Smooth muscle cell of the brain vasculature (primary cell): ENCODE measurements at regions not wholly inside any gene's neighbourhood (a gene's known extent, or its start where the extent isn't known, plus 50 kb on each side); places are given as distances from the start of the nearest gene placed in this dataset.
A peak's percentile ranks its signal among the peaks of the same experiment; 100 is the strongest.

Experiments used
- DNase-seq: peaks from one replicate; pipeline ENCODE4 v3.0.0-alpha.2; 2012; ENCODE audit warnings: low read depth, low spot score

DNA sequence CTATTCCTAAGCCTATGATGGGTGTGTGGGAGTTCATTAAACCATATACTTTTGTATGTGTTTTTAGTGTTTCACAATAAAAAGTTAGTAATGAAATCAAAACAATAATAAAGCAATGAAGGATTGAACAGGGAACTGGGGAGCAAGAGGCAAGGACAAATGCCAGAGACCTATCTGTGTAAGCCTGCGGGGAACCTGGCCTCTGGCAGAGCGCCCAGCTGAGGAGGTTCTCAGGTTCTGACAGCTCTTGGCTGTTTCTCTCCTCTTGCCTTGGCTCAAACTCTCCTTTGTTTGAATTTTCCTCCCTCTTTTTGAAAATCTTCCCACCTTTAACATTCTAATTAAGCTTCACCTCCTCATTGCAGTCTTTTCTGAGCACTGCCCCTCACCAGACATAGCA is 200.0 kb upstream of the NCKAP5 start:
- no peak for DNase-seq

DNA sequence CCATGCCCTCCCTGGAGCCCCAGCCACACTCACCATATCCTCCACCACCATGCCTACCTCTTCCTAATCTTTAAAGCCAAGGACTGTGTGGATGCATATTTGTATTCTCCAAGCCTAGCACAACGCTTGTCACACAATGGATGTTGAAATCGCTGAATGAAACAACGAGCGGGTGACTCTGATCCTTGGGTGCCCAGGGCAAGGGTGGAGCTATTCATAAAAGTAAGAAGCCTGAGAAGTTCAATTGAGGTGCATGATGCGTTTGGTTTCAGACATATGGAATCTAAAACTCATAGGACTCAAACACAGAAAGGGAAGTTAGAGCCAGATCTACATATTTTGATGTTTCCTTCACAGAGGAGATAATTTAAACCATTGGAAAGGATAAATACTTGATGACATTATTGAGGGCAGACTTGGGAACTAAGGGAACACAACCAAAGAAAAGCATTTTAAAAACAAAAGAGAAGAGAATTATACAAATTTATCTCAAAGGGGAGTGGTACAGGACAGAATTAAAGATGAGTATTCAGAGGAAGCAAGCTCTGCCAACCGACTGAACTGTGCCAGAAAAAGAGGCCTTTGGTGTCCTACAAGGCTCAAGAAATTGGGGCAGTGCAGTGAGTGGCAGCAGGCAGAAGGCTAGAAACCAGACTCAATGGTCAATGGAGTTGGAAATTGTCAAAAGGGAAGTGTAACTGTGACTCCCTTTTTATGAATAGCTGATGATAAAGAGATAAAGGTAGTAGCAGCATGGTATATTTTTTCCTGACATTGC is 200.6 kb upstream of the NCKAP5 start:
- DNase-seq = no peak

DNA sequence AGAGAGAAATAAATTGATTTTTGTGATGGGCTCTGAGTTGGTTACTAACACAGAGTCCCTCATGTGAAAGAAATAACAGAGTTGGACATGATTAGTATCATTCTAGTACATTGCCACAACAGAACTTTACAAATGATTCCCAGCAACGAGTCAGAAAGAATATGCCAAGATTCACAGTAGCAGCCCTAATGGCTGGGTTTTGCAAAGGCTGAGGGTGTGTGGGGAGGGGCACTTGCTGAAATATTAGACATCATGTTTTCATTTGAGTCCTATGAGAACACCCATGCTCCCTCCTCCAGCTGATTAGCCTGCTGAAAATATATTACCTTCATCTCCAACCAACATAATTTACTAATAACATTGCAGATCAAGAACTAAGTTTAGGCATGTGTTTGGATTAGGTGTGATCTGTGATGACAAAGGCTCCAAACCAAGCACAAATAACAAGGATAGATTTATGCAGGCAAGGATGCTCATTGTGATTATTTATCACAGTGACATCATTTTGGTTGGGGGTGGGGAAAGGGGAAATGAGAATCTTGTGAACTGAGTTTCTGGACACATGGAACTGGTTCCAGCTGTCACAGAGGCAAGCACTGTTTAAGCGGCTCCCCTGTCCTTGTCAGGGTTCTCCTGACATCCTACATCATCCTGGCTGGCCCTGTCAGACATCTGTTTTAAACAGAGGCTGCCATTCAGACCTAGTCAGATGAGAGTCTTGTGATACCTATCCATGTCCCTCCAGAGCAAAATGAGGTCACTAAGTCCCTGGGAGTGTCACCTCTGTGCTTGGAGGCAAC is 205.8 kb upstream of the NCKAP5 start:
- no peak for DNase-seq

DNA sequence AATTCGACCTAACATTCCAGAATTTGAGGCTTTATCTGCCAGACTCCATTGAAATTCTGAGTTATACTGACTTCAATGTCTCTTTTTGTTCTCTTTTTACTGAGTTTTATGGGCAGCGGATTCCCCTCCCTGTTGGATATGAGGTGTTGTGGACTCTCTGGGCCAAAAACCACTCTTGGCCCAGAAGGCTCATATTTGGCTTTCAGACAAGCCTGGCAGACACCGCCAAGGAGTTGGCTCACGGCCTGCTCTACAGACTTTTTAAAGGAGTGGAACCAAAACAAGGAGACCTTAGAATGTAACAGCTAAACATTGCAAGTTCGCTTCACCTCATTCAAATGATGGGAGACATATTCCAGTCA is 206.4 kb upstream of the NCKAP5 start:
- no peak for DNase-seq

DNA sequence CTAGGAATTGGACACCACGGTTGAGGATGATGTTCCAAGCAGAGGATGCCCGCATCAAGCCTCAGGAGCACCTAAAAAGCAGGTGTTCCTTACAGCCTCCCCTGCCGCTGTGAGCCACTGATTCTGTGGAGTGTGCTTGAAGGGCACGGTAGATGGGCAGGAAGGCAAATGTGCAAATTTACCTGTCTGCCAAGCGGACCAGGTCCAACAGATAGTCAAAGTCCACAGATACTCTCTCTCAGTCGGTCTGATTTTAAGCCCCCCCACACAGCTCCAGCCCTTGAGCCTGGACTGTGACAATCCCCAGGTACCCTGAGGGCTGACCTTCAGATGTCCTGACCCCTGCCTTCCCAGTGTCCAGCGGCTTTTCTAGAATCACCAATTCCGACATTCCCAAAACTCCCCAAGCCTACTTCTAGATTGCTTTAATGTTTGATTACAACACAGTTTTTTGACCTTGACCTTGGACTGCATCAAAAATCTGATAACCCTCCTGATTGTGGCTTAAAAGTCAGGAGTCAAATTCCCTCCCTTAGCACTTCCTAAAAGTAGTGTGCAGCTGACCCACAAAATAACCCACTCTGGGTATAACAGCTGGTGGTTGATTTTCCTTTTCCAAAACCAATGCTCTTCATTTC is 208.8 kb upstream of the NCKAP5 start:
- no peak for DNase-seq

DNA sequence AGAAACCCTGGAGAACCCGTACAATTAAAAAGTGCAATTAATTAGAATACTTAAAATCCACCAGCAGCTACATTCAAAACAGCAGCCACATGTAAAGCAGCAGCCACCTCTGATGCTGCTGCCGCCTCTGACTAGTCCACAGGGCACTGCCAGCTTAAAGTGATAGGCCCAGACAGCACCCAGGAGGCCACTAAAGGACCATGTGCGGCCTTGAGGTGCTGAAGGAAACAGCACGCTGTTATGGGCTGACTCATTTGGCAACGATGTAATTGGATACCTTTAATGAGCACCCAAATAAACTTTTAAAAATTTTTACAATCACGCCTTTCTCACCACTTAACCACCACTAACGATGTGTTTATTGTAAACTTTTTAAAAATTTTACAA is 209.3 kb upstream of the NCKAP5 start:
- no peak for DNase-seq

DNA sequence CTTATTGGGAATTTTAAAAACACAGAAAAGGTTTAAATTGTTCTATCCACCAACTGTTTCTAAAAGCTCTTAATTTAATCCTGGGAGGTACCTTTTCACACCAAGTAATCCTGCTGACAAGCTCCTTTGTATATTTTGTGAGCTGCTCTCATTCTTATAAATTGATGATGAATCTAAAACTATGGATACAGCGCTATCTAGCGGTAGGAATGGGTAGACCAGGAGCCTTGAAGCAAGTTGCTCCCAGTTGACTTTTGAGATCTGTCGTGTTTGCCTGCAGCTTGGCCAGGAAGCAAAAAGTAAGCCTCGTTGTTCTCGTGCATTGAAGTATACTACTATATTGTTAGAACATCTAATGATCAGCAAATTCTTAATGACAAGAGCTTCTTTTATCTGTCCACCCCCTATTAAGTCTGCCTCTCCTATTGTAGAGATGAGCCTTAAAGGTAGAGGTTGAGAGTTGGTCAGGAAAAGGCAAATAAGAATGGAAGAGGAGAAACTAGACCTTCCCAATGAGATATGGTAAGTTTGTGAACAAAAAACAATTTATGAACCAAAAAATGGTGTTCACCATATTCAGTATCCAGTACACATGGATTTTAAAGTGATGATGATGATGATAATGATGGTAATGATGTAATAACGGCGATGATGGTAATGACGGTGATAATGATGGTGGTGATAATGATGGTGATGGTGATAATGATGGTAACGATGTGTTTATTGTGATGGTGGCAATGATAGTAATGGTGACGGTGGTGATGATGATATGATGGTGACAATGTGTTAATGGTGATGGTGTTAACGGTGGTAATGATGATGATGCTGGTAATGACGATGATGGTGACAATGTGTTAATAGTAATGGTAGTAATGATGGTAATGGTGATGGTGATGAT is 212.1 kb upstream of the NCKAP5 start:
- peak; percentile 62 for DNase-seq

DNA sequence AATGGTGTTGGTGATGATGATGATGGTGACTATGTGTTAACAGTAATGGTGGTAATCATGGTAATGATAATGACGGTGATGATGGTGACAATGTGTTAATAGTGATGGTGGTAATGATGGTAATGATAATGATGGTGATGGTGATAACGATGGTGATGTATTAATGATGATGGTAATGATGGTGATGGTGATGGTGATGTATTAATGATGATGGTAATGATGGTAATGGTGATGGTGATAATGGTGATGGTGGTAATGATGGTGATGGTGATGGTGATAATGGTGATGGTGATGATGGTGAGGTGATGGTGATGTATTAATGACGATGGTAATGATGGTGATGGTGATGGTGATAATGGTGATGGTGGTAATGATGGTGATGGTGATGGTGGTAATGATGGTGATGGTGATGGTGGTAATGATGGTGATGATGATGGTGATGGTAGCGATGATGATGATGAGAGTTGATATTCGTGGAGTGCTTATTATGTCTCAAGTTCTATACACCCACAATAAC is 212.8 kb upstream of the NCKAP5 start:
- no peak for DNase-seq

DNA sequence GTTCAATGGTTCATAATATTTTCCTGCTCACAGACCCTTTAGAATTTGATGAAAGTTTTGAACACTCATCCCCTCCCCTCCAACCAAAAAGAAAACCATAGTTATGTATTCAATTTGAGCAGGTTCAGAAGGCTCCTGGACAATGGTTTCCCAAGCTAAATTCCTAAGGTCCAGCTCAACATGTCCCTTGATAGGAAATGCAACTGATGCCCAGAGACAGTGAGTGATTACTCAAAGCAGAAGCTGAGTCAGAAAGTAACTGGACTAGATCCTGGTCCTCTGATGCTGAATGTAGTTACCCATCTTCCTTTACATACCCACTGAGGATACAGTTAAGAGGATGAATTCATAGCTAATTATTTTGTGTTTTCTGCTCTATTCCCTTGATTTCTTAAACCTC is 218.9 kb upstream of the NCKAP5 start:
- no peak for DNase-seq

DNA sequence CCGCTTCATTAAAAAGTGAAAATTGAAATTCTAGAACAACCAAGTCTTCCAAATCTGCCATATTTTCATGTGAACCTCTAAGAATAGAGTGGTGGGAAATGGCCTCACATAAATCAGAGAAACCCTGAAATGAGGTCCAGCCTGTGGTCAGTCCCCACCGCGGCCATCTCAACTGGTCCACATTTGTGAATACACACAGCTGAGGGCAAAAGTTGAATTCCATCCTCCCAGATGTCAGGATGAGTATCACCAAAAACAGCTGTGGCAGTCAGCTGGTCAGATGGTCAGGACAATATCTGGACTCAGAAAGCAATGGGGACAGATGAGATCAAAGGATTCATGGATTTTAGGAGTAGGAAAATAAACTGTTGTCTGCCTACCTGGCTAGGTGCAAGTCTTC is 219.4 kb upstream of the NCKAP5 start:
- DNase-seq = no peak

DNA sequence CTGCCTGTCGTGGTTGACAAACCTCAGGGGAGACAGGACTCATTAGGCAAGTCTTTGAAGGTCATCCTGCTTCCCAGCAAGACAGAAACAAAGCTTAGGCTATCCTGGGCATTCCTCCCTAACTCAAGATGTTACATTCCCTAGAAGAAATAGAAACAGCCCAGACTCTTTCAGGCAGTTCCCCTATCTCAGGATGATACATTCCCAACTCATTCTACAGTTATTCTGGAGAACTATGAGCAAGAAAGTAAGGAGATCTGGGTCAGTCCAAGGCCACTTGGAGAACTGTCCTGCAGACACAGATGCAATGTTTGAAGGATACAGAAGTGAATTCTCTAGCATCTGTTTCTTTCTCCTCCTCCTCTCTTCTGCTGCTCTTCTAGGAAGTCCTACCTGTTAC is 220.1 kb upstream of the NCKAP5 start:
- no peak for DNase-seq

DNA sequence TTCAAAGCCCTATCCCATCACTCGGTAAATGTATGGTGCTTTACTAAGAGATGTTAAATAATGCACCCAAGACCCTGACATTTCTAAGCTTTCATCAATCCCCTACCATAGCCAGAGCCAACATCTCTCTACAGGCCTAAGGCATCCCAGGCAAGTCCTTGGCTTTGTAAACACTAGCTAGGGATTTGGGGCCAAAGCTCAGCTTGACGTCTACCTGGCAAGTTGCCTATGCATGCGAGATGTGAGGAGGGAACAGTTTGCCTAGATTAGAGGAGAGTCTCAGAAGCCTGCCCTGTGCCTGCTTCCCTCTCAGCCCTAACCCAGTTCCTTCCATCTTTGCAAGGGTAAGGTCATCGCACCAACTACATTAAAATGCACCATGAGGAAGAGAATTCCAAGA is 221.5 kb upstream of the NCKAP5 start:
- no peak for DNase-seq

DNA sequence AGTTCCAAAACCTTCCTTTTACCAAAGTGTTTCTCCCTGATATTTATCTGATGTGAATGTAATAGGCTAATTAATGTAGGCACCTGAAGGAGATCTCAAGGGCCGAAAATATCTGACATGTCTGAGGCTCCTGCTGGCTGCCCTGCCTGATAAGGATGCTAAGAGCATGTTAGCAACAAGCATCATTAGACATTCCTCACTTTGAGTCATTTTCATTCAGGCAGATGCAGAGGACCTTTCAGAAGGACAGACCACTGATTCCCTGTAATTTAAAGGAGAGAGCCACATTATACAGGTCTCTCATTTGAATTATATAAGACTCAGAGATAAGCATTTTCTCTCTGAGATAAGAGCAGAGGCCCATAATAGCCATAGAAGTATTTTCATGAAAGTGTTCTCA is 222.4 kb upstream of the NCKAP5 start:
- DNase-seq = no peak

DNA sequence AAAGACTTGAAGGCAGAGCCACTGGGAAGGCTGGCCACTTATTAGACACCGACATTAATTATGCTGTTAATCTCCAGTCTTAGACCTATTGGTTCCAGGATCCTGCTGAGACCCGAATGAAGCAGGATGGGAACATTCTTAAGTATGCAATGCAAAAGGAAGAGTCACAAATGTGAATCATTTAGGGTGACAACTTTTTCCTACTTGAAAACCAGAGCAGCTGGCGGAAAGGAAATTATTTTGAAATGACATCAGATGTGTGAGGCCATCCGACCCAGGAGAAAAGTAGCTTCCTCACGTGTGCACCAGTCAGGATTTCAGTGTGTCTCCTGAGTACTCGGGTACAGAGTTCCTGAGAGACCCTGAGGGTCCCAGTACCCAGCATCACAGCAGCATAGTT is 222.9 kb upstream of the NCKAP5 start:
- DNase-seq = no peak

DNA sequence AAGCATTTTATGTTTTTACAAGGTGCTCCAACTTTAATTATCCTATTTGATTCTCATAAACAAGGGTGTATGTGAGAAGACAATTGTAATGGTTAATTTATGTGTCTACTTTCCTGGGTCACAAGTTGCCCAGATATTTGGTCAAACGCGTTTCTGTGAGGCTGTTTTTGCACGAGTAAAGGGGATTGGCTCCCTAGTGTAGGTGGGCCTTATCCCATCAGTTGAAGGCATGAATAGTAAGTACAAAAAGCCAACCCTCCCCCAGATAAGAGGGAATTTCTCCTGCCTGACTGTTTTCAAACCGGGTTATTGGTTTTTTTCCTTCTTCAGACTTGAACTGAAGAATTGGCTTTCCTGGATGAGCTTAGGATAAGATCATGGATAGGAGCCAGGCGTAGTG is 224.0 kb upstream of the NCKAP5 start:
- no peak for DNase-seq

DNA sequence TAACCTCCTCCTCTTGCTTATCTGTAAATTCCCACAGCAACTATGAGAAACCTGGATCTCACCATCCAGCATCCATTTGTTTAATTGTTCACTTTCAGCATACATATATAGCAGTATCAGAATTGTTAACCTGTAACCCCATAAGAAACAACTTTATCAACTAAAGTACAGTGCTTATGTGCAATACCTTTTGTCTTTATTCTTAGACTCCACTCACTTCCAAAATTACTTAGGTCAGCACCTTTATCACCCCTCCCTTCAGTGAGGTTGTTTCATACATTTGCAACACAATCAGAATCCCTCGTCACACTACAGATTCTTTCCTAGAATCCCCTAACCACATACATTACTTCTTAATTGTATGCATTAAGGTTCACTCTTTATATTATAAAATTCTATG is 225.9 kb upstream of the NCKAP5 start:
- no peak for DNase-seq

DNA sequence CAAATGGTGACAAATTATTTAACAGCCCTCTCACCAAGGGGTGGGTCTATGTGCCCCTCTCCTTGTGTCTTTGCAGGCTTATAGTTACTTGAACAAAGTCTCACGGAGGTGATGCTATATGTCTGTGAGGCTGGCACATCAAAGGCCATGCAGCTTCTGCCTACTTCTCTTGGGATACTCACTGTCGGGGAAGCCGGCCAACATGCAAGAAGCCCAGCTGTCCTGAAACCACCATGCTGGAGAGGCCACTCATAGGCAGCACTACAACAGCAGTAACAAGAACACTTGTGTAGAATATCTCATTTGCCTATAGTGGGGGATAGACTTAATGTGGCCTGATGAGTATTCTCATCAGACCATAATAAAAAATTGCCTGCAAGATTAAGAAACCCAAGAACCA is 233.7 kb upstream of the NCKAP5 start:
- DNase-seq = no peak

DNA sequence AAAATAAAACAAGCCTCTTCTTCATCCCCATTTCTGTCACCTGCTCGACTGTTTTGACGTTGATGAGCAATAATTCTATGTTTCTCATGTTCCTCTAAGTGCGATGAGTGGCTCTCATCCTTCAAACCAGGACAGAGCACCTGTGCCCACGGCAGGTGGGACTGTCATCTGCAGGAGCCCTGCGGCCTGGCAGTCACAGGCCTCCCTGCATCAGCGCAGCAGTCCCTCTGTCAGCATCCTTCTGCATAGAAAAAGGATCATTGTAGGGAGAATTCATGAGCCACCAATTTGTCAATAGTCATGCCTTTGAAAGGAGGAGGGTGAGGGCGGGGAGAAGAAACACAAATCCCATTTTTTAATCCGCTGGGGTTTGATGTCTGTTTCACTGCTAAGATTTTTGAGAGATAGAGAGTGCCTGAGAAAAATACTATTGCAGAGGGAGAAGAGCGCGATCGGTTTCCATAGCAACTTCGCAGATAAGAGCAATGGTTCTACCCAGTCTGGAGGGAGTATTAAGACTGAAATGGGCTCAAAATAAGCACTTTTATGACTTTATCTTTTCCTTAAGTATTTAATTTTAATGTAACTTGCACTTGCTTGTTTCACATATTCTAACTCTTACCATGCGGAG is 234.3 kb upstream of the NCKAP5 start:
- no peak for DNase-seq

DNA sequence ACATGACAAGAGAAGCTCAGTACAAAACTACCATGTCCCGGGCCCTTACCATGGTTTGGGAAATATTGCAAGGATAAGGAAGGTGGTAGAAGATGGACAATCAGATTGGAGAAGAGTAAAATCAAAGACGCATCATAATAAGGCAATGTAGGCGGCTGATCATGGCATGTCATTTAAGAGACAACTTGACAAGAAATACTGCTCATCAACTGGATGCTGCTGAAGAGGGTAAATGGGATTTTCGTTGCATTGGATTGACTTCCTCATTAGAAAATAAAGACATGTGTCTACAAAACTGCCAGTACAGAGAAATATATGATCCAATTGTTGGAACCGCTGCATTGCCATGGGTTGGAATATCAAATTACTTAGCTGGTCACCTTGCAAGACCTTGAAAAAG is 238.3 kb upstream of the NCKAP5 start:
- DNase-seq = no peak

DNA sequence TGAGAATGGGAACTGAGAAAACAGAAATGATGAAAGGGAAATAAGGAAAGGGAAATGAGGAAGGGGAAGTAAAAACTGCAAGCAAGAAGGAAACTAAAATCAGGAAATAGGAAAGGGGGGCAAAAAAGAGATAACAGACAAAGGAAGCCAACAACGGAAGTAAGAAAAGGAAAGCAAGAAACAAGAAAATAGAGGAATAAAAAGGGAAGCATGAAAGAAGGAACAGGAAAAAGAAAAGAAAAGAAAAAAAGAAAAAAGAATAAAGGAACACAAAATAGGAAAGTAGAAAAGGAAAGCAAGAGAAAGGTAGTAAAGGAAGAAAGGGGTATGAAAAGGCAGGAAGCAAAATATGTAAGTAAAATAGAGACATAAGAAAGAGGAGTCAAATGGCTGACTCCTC is 241.2 kb upstream of the NCKAP5 start:
- no peak for DNase-seq

DNA sequence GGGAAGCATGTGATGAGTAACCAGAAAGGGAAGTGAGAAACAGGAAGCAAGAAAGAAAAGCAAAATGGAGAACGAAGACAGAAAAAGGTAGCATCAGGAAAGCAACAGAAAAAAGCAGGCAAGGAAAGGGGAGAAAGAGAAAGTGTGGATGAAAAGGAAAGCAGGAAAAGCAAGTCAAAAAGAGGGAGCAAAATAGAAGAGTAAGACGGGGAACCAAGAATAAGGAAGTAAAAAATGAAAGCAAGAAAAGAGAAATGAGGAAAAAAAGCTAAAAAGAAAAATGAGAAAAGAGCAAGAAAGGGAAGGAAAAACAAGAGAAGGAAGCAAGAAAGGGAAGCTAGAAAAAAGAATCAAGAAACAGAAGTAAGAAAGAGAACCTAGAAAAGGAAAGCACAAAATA is 242.3 kb upstream of the NCKAP5 start:
- no peak for DNase-seq
